ENCODE measurements at regions not wholly inside any gene's neighbourhood (a gene's known extent, or its start where the extent isn't known, plus 50 kb on each side); places are given as distances from the start of the nearest gene placed in this dataset.

GRCh38 chr5:155091768-155092717, 78.5 kb downstream of the KIF4B start:
- no peak for TF ChIP-seq CTCF (IDR thresholded peaks at IDR 0.05; ENCODE audit: low read length)
- no peak for TF ChIP-seq EZH2phosphoT487 (IDR thresholded peaks at IDR 0.05; ENCODE audit: low read length)
- TF ChIP-seq EZH2 (optimal IDR thresholded peaks at IDR 0.05; ENCODE audit: low read depth, low read length): no peak

All from MM.1S (cell line).